Activated CD4-positive, alpha-beta T cell treated with anti-CD3 and anti-CD28 coated beads, Interleukin-2, amount 10 ng/mL, durations not matched to agents 7 days and 5 days (primary cell): ENCODE measurements at regions not wholly inside any gene's neighbourhood (a gene's known extent, or its start where the extent isn't known, plus 50 kb on each side); places are given as distances from the start of the nearest gene placed in this dataset.
A peak's percentile ranks its signal among the peaks of the same experiment; 100 is the strongest.

Experiments
- CTCF ChIA-PET: fragments of 350-600 bp; sonication (Branson Sonifier 250); formaldehyde crosslinking; loops from one replicate; lab custom pipeline; 2021; ENCODE audit warnings: antibody characterized with exemption; lab: Charles Lee
- POLR2A ChIA-PET: fragments of 350-600 bp; sonication (Branson Sonifier 250); formaldehyde crosslinking; loops from one replicate; lab custom pipeline; 2021; ENCODE audit warnings: antibody characterized with exemption; lab: Charles Lee
- DNase-seq: peaks from one replicate; pipeline ENCODE4 v3.0.0-alpha.2; 2020
- H3K27ac Mint-ChIP-seq: one replicate; pipeline ENCODE4 v1.8.0; 2021; ENCODE audit warnings: mild to moderate bottlenecking, moderate library complexity, mixed read lengths
- H3K27me3 Mint-ChIP-seq: one replicate; pipeline ENCODE4 v1.8.0; 2021; ENCODE audit warnings: mixed read lengths
- H3K36me3 Mint-ChIP-seq: one replicate; pipeline ENCODE4 v1.8.0; 2021; ENCODE audit warnings: low read depth, mixed read lengths
- H3K4me1 Mint-ChIP-seq: one replicate; pipeline ENCODE4 v1.8.0; 2021; ENCODE audit warnings: mixed read lengths
- H3K4me3 Mint-ChIP-seq: one replicate; pipeline ENCODE4 v1.8.0; 2021; ENCODE audit warnings: mild to moderate bottlenecking, moderate library complexity, mixed read lengths
- H3K9me3 Mint-ChIP-seq: one replicate; pipeline ENCODE4 v1.8.0; 2021; ENCODE audit warnings: mixed read lengths

- CTCF ChIA-PET, result interaction anchor here (0.8 kb wide), 1 partner anchor 12 kb away, joined by 3 read pairs; no protein-coding TSS in a partner anchor
- no peaks in the 10 kb centered on the region for H3K9me3 Mint-ChIP-seq
These were observed 73.5 kb upstream of the AKT3 start for GRCh38 chr1:243923292-243924171.

GRCh38 chr1:243921111-243921510 is 71.1 kb upstream of the AKT3 start:
- POLR2A ChIA-PET, result no interaction called here
- H3K27me3 Mint-ChIP-seq, result peaks cover 41% of the 10 kb centered on the region

More at GRCh38 chr1:243923292-243924171, 73.5 kb upstream of the AKT3 start:
- POLR2A ChIA-PET, result no interaction called here
- no peaks in the 10 kb centered on the region for H3K4me1 Mint-ChIP-seq
- DNase-seq, result no peak
- no peaks in the 10 kb centered on the region for H3K36me3 Mint-ChIP-seq
- H3K27me3 Mint-ChIP-seq, result peaks cover 23% of the 10 kb centered on the region
- no peak overlapping the region for H3K4me3 Mint-ChIP-seq
- no peak overlapping the region for H3K27ac Mint-ChIP-seq

GRCh38 chr1:243917863-243918565 is 68.0 kb upstream of the AKT3 start:
- Mint-ChIP-seq H3K36me3 (no peaks in the 10 kb centered on the region), H3K4me3 (peak overlapping the region; percentile 72), H3K27ac (no peak overlapping the region), H3K27me3 (peaks cover 51% of the 10 kb centered on the region), H3K4me1 (peaks cover 16% of the 10 kb centered on the region), H3K9me3 (no peaks in the 10 kb centered on the region)
- ChIA-PET CTCF (interaction anchor here (0.6 kb wide), 1 partner anchor 1250 kb away, joined by 3 read pairs; no protein-coding TSS in a partner anchor), POLR2A (no interaction called here)
- no peak for DNase-seq

More at GRCh38 chr1:243921111-243921510, 71.1 kb upstream of the AKT3 start:
- no peak for DNase-seq
- CTCF ChIA-PET, result interaction anchor here (0.7 kb wide), 1 partner anchor 41 kb away, joined by 3 read pairs; no protein-coding TSS in a partner anchor
- Mint-ChIP-seq H3K4me3 (no peak overlapping the region), H3K36me3 (no peaks in the 10 kb centered on the region), H3K27ac (no peak overlapping the region), H3K4me1 (peaks cover 16% of the 10 kb centered on the region), H3K9me3 (no peaks in the 10 kb centered on the region)

GRCh38 chr1:243917177-243917862 is 67.3 kb upstream of the AKT3 start:
- Mint-ChIP-seq H3K36me3 (no peaks in the 10 kb centered on the region), H3K4me1 (peaks cover 16% of the 10 kb centered on the region), H3K27me3 (peaks cover 52% of the 10 kb centered on the region), H3K27ac (no peak overlapping the region), H3K9me3 (no peaks in the 10 kb centered on the region), H3K4me3 (peak overlapping the region; percentile 72)
- no peak for DNase-seq
- ChIA-PET POLR2A (no interaction called here), CTCF (interaction anchor here (0.6 kb wide), 1 partner anchor 1250 kb away, joined by 3 read pairs; no protein-coding TSS in a partner anchor)

GRCh38 chr1:243916160-243916559 is 66.1 kb upstream of the AKT3 start:
- no peak overlapping the region for H3K4me3 Mint-ChIP-seq
- ChIA-PET CTCF (no interaction called here), POLR2A (no interaction called here)
- DNase-seq, result no peak
- H3K27ac Mint-ChIP-seq, result no peak overlapping the region
- peaks cover 16% of the 10 kb centered on the region for H3K4me1 Mint-ChIP-seq
- H3K9me3 Mint-ChIP-seq, result no peaks in the 10 kb centered on the region
- peaks cover 48% of the 10 kb centered on the region for H3K27me3 Mint-ChIP-seq
- no peaks in the 10 kb centered on the region for H3K36me3 Mint-ChIP-seq

GRCh38 chr1:243912347-243912746 is 62.3 kb upstream of the AKT3 start:
- Mint-ChIP-seq H3K4me1 (peaks cover 6% of the 10 kb centered on the region), H3K27me3 (peaks cover 23% of the 10 kb centered on the region), H3K27ac (no peak overlapping the region), H3K9me3 (no peaks in the 10 kb centered on the region), H3K36me3 (no peaks in the 10 kb centered on the region), H3K4me3 (no peak overlapping the region)
- POLR2A ChIA-PET, result no interaction called here
- CTCF ChIA-PET, result no interaction called here
- no peak for DNase-seq

GRCh38 chr1:243910607-243911006 is 60.6 kb upstream of the AKT3 start:
- Mint-ChIP-seq H3K27me3 (peaks cover 14% of the 10 kb centered on the region), H3K9me3 (no peaks in the 10 kb centered on the region), H3K4me1 (no peaks in the 10 kb centered on the region), H3K36me3 (no peaks in the 10 kb centered on the region), H3K27ac (no peak overlapping the region), H3K4me3 (no peak overlapping the region)
- CTCF ChIA-PET, result no interaction called here
- POLR2A ChIA-PET, result no interaction called here
- no peak for DNase-seq

GRCh38 chr1:243903895-243904294 is 53.9 kb upstream of the AKT3 start:
- H3K4me3 Mint-ChIP-seq, result no peak overlapping the region
- no peaks in the 10 kb centered on the region for H3K4me1 Mint-ChIP-seq
- DNase-seq, result no peak
- peaks cover 11% of the 10 kb centered on the region for H3K27me3 Mint-ChIP-seq
- H3K27ac Mint-ChIP-seq, result no peak overlapping the region
- H3K36me3 Mint-ChIP-seq, result no peaks in the 10 kb centered on the region
- CTCF ChIA-PET, result no interaction called here
- no peaks in the 10 kb centered on the region for H3K9me3 Mint-ChIP-seq
- POLR2A ChIA-PET, result no interaction called here

- CTCF ChIA-PET, result interaction anchor here (0.8 to 1.0 kb wide), 2 partner anchors 12 to 42 kb away, joined by 3 read pairs; no protein-coding TSS in a partner anchor
- no peak overlapping the region for H3K4me3 Mint-ChIP-seq
- H3K27me3 Mint-ChIP-seq, result peaks cover 11% of the 10 kb centered on the region
- no peaks in the 10 kb centered on the region for H3K9me3 Mint-ChIP-seq
- H3K36me3 Mint-ChIP-seq, result no peaks in the 10 kb centered on the region
- no peaks in the 10 kb centered on the region for H3K4me1 Mint-ChIP-seq
- DNase-seq, result no peak
- H3K27ac Mint-ChIP-seq, result no peak overlapping the region
- POLR2A ChIA-PET, result no interaction called here
These were observed 53.0 kb upstream of the AKT3 start for GRCh38 chr1:243903041-243903440.

- H3K9me3 Mint-ChIP-seq, result no peaks in the 10 kb centered on the region
- H3K27me3 Mint-ChIP-seq, result peaks cover 11% of the 10 kb centered on the region
- H3K4me1 Mint-ChIP-seq, result no peaks in the 10 kb centered on the region
- H3K36me3 Mint-ChIP-seq, result no peaks in the 10 kb centered on the region
- no peak overlapping the region for H3K4me3 Mint-ChIP-seq
- ChIA-PET POLR2A (no interaction called here), CTCF (interaction anchor here (0.8 kb wide), 1 partner anchor 11 kb away, joined by 3 read pairs; no protein-coding TSS in a partner anchor)
- DNase-seq, result no peak
- H3K27ac Mint-ChIP-seq, result no peak overlapping the region
These were observed 52.1 kb upstream of the AKT3 start for GRCh38 chr1:243902100-243902499.
